ENCODE measurements at regions not wholly inside any gene's neighbourhood (a gene's known extent, or its start where the extent isn't known, plus 50 kb on each side); places are given as distances from the start of the nearest gene placed in this dataset.
"Not testable (repeated sequence)": the region's sequence is repeated elsewhere in the genome, so short reads cannot be mapped to it uniquely, and the experiment has no call there.

GRCh38 chr3:27632431-27633223 lies 89.5 kb downstream of the EOMES start:
- in situ Hi-C loops (cut with HindIII; ENCODE audit: low sequenced_read_pairs) = no loop called here

GRCh38 chr3:27630885-27631284 lies 91.2 kb downstream of the EOMES start:
- in situ Hi-C loops (cut with HindIII; ENCODE audit: low sequenced_read_pairs) = no loop called here

- in situ Hi-C loops (cut with HindIII; ENCODE audit: low sequenced_read_pairs) = no loop called here
Measured at GRCh38 chr3:27629366-27629765, 92.8 kb downstream of the EOMES start.

- in situ Hi-C loops (cut with HindIII; ENCODE audit: low sequenced_read_pairs) = no loop called here
Measured at GRCh38 chr3:27628026-27628750, 93.9 kb downstream of the EOMES start.

GRCh38 chr3:27626596-27627118 lies 95.5 kb downstream of the EOMES start:
- in situ Hi-C loops (cut with HindIII; ENCODE audit: low sequenced_read_pairs) = no loop called here

- in situ Hi-C loops (cut with HindIII; ENCODE audit: low sequenced_read_pairs) = no loop called here
Measured at GRCh38 chr3:27625864-27626263, 96.3 kb downstream of the EOMES start.

GRCh38 chr3:27623085-27623753 lies 98.9 kb downstream of the EOMES start:
- in situ Hi-C loops (cut with HindIII; ENCODE audit: low sequenced_read_pairs) = no loop called here

- in situ Hi-C loops (cut with HindIII; ENCODE audit: low sequenced_read_pairs) = no loop called here
Measured at GRCh38 chr3:27617552-27617951, 104.6 kb downstream of the EOMES start.

GRCh38 chr3:27616031-27616430 lies 106.1 kb downstream of the EOMES start:
- in situ Hi-C loops (cut with HindIII; ENCODE audit: low sequenced_read_pairs) = no loop called here

GRCh38 chr3:27615555-27615954 lies 106.6 kb downstream of the EOMES start:
- in situ Hi-C loops (cut with HindIII; ENCODE audit: low sequenced_read_pairs) = no loop called here

- in situ Hi-C loops (cut with HindIII; ENCODE audit: low sequenced_read_pairs) = no loop called here
Measured at GRCh38 chr3:27614592-27614991, 107.5 kb downstream of the EOMES start.

- in situ Hi-C loops (cut with HindIII; ENCODE audit: low sequenced_read_pairs) = no loop called here
Measured at GRCh38 chr3:27613846-27614500, 108.2 kb downstream of the EOMES start.

GRCh38 chr3:27610800-27611525 lies 111.2 kb downstream of the EOMES start:
- in situ Hi-C loops (cut with HindIII; ENCODE audit: low sequenced_read_pairs) = no loop called here

GRCh38 chr3:27607370-27607769 lies 114.8 kb downstream of the EOMES start:
- in situ Hi-C loops (cut with HindIII; ENCODE audit: low sequenced_read_pairs) = no loop called here

- in situ Hi-C loops (cut with HindIII; ENCODE audit: low sequenced_read_pairs) = no loop called here
Measured at GRCh38 chr3:27606537-27606936, 115.6 kb downstream of the EOMES start.

GRCh38 chr3:27601311-27601710 lies 117.1 kb upstream of the SLC4A7 start:
- in situ Hi-C loops (cut with HindIII; ENCODE audit: low sequenced_read_pairs) = not testable (repeated sequence)

GRCh38 chr3:27599741-27600140 lies 115.6 kb upstream of the SLC4A7 start:
- in situ Hi-C loops (cut with HindIII; ENCODE audit: low sequenced_read_pairs) = not testable (repeated sequence)

GRCh38 chr3:27596921-27597320 lies 112.7 kb upstream of the SLC4A7 start:
- in situ Hi-C loops (cut with HindIII; ENCODE audit: low sequenced_read_pairs) = no loop called here

- in situ Hi-C loops (cut with HindIII; ENCODE audit: low sequenced_read_pairs) = no loop called here
Measured at GRCh38 chr3:27596334-27596841, 112.2 kb upstream of the SLC4A7 start.

- in situ Hi-C loops (cut with HindIII; ENCODE audit: low sequenced_read_pairs) = no loop called here
Measured at GRCh38 chr3:27594096-27594690, 110.0 kb upstream of the SLC4A7 start.

All from DLD1 (cell line).